HG03064 (cell line): ENCODE measurements at regions not wholly inside any gene's neighbourhood (a gene's known extent, or its start where the extent isn't known, plus 50 kb on each side); places are given as distances from the start of the nearest gene placed in this dataset.
"Not testable (repeated sequence)": the region's sequence is repeated elsewhere in the genome, so short reads cannot be mapped to it uniquely, and the experiment has no call there.

Source experiments
- ATAC-seq: cut with Tn5 transposase; IDR thresholded peaks from one replicate; pipeline ENCODE4 v1.9.1; 2021; ENCODE audit warnings: low read depth; ENCODE audit not compliant: unreplicated experiment

- ATAC-seq = no peak
Measured at GRCh38 chrX:139063364-139063763, 351.8 kb upstream of the FGF13 start.

DNA sequence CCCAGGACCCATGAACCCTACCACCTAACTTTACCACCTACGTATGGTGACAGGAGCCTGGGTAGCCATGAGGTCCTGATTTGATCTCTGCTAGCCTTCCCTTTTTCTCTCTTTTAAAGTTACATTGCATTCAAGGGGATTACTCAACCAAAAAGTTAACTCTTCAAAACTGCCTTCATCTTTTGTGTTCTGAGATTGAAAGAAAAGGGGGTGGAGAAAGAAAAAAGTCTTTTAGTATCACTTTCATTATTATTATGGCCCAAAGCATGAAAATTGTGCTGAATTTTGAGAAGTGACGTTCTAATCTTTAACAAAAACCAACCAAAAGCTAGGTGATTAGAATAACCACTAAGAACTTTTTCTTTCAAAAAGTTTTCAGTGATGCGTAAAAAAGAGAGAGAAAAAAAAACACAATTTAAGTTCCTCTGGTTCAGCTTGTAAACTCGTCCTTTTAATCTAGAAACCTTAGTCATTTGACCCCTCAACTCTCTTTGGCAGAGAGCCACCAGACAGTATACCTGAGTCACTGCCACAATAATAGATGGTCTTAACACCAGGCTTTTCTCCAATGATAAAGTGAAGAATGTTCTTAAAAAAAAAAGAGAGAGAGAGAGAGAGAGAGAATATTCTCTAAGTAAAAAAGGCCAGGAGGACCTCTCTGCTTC, 347.4 kb upstream of the FGF13 start:
- no peak for ATAC-seq

DNA sequence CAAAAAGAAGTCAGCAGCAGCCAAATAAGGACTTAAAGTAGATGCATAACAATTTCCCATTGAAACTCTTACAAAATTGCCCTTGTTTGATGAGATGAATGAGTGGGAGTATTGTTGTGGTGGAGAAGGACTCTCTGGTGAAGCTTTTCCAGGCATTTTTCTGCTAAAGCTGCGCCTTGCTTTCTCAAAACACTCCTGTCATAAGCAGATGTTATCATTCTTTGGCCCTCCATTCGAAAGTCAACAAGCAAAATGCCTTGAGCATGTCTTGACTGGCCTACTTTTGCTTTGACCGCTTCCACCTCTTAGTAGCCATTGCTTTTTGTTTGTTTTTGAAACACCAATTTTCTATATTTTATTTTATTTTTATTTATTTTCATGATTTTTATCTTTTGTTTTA, 340.9 kb upstream of the FGF13 start:
- no peak for ATAC-seq

GRCh38 chrX:139049465-139049864, 337.9 kb upstream of the FGF13 start:
- ATAC-seq = no peak

DNA sequence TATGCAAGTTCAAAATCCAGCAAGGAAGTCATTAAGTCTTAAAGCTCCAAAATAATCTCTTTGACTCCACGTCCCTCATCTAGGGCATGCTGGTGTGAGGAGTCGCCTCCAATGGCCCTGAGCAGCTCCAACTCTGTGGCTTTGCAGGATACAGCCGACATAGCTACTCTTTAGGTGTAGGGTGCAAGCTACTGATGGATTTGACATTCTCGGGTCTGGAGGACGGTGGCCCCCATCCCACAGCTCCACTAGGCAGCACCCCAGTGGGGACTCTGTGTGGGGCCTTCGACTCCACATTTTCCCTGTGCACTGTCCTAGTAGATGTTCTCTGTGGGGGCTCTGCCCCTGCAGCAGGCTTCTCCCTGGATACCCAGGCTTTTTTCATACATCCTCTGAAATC, 333.2 kb upstream of the FGF13 start:
- ATAC-seq = no peak

DNA sequence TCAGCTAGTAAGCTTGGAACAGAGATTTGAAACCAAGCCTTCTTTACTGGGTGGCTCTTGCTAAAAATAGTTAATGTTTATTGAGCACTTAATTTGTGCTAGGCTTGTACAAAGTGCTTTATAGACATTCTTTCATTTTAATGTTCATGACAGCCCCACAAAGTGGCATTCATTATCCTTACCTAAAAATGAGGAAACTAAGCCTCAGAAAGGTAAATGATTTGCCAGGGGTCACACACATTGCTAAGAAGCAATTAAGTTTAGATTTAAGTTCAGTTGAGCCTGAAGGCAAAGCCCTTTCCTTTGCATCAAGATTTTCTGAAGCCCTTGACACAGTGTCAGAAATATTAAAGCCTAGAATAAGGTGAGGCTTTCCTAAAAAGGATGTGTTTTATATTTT, 327.5 kb upstream of the FGF13 start:
- ATAC-seq = no peak

- ATAC-seq = no peak
Measured at GRCh38 chrX:139026811-139027210, 315.3 kb upstream of the FGF13 start.

DNA sequence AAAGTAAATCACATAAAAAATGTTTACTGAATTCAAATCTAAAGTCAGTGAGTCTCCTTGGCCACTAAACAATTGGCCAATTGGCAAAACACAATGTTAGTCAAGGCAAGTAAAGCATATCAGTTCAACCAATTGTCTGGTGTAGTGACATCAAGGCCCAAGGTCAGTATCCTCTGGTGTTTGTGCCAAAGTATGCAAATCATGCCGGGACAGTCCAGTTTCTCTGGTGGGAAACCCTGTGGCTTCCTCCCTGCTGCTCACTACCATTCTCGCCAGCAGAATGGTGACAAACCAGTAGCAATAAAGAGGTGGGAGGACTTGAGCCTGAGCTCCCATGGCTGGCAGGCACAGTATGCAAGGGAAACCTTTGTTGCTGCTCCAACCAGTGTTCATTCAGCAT, 314.9 kb upstream of the FGF13 start:
- ATAC-seq = no peak

DNA sequence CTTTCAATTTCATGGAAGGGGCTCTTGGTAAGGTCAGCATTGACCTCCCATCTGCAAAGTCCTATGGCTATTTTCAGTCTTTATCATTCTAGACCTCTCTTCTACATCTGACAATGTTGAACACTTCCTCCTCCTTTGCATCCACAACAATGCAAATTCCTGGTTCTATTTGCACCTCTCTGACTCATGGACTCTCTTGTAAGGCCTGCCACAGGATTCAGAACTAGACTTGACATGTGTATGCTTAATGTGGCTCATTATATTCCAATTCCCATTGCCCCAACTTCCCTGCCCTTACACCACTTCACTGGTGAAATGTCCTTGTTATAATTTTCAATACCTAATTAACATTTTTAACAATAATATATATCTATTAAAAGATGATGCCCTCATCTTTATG, 314.3 kb upstream of the FGF13 start:
- no peak for ATAC-seq

- ATAC-seq = no peak
Measured at GRCh38 chrX:139023531-139023930, 312.0 kb upstream of the FGF13 start.

GRCh38 chrX:139020801-139021200, 309.3 kb upstream of the FGF13 start:
- ATAC-seq = no peak

- no peak for ATAC-seq
Measured at GRCh38 chrX:139018436-139018835, 306.9 kb upstream of the FGF13 start.

DNA sequence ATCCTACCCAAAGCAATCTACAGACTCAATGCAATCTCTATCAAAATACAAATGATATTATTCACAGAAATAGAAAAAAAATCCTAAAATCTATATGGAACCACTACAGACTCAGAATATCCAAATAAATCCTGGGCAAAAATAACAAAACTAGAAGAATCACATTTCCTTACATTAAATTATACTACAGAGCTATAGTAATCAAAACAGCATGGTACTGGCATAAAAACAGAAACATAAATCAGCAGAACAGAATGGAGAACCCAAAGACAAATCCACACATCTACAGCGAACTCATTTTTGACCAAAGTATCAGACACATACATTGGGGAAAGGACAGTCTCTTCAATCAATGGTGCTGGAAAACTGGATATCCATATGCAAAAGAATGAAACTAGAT, 304.1 kb upstream of the FGF13 start:
- ATAC-seq = no peak

DNA sequence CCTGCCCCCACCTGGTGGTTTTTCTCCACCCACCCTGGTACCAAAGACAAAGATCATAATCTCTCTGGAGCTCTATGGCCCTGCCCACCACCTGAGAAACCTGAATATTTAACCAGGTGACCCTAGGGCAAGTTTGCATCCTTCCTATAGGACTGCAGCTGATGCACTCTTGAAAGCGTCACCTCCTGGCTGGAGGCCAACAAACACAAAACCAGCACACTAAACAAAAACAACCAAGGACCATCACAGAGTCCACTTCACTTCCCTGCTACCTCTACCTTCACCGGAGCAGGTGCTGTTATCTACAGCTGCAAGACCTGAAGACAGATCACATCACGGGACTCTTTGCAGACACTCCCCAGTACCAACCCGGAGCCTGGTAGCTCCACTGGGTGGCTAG, 296.7 kb upstream of the FGF13 start:
- ATAC-seq = no peak

- not testable (repeated sequence) for ATAC-seq
Measured at GRCh38 chrX:139003856-139004527, 292.5 kb upstream of the FGF13 start.

GRCh38 chrX:139002319-139002718, 290.8 kb upstream of the FGF13 start:
- ATAC-seq = no peak

DNA sequence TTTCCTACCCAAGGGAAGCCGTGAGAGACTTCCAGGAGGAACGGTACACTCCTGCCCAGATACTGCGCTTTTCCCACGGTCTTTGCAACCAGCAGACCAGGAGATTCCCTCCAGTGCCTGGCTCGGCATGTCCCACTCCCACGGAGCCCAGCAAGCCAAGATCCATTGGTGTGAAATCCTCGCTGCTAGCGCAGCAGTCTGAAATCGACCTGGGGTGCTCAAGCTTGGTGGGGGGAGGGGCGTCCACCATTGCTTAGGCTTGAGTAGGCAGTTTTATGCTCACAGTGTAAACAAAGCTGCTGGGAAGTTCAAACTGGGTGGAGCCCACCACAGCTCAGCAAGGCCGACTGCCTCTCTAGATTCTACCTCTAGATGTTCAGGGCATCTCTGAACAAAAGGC, 284.8 kb upstream of the FGF13 start:
- no peak for ATAC-seq

- no peak for ATAC-seq
Measured at GRCh38 chrX:138995458-138995857, 283.9 kb upstream of the FGF13 start.

- ATAC-seq = not testable (repeated sequence)
Measured at GRCh38 chrX:138990425-138990824, 278.9 kb upstream of the FGF13 start.

DNA sequence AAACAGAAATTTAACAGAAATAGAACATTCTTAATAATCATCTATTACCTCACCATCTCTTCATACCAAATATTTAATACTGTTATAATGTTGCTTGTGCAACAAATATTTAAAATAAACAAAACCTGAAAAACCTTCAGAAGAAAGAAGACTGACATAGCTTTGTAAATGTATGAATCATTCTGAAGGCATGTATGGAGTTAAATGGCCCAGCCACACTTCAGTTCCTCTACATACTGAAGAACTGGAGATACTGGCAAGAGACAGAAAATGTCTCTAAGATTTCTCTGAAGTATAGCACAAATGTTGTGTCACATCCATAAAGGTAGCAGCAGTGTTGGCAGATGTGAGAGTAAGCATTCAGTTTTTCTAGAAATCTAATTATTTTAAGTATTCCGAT, 275.3 kb upstream of the FGF13 start:
- no peak for ATAC-seq

- ATAC-seq = no peak
Measured at GRCh38 chrX:138986235-138986634, 274.7 kb upstream of the FGF13 start.

DNA sequence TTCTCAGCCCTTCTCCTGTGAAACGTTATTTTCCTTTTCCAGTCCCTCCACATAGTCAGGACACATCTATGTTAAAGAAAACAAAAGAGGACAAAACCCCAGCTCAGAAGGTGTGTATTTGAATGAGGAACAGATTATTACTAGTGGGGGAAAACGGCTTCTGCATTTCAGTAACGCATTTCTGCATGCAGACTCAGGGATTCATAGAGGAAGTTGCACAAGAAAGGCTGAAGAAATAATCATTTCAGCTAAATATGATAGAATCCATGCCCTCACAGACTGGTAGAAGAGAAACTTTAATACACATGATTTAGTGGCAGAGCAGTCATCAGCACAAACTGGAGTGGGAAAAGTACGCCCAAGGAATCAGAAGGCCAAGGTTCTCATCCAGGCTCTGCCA, 270.8 kb upstream of the FGF13 start:
- no peak for ATAC-seq

DNA sequence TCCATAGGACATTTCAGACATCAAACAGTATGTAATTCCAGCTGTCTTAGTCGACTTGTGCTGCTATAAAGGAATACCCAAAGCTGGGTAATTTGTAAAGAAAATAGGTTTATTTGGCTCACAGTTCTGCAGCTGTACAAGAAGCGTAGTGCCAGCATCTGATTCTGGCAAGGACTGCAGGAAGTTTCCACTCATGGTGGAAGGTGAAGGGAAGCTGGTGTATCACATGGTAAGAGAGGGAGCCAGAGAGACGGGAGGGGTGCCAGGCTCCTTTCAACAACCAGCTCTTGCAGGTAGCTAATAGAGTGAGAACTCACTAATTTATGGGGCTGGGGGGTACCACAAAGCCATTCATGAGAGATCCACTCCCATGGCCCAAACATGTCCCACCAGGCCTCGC, 253.0 kb upstream of the FGF13 start:
- no peak for ATAC-seq
